ENCODE measurements at regions not wholly inside any gene's neighbourhood (a gene's known extent, or its start where the extent isn't known, plus 50 kb on each side); places are given as distances from the start of the nearest gene placed in this dataset.
A peak's percentile ranks its signal among the peaks of the same experiment; 100 is the strongest.

- H3K27me3 Mint-ChIP-seq: peaks cover 0 to 2% of the 10 kb centered on the region in 2 donors
- H3K4me3 ChIP-seq (ENCODE audit: low read length in 2 of 2): no peak overlapping the region
- intact Hi-C loops (cut with micrococcal nuclease): no loop called here
- CTCF ChIA-PET (ENCODE audit: partially characterized antibody): no interaction called here
- no peak for DNase-seq
- H3K9me3 Mint-ChIP-seq: peaks cover 0 to 2% (median 0%) of the 10 kb centered on the region in 8 donors
- no peaks in the 10 kb centered on the region for H3K36me3 ChIP-seq (ENCODE audit: insufficient read depth, low read length)
- no peaks in the 10 kb centered on the region for H3K4me1 Mint-ChIP-seq
- no peaks in the 10 kb centered on the region for H3K27me3 ChIP-seq (ENCODE audit: insufficient read depth, low read length)
- H3K9me3 ChIP-seq (ENCODE audit: control insufficient read depth in 1 of 2, low read length in 2 of 2): no peaks in the 10 kb centered on the region
- POLR2A ChIA-PET (ENCODE audit: partially characterized antibody): no interaction called here
- no peak overlapping the region for H3K4me3 Mint-ChIP-seq
- H3K36me3 Mint-ChIP-seq: no peaks in the 10 kb centered on the region
- no peak overlapping the region for H3K27ac Mint-ChIP-seq
- no peaks in the 10 kb centered on the region for H3K4me1 ChIP-seq (ENCODE audit: insufficient read depth, low read length)
- no peak overlapping the region for H3K27ac ChIP-seq (ENCODE audit: low read depth, low read length)
Observed at GRCh38 chr6:21947731-21948386, 349.0 kb downstream of the PRL start.

GRCh38 chr6:21949211-21949801 lies 347.5 kb downstream of the PRL start:
- Histone ChIP-seq H3K4me1 (ENCODE audit: insufficient read depth, low read length) (no peaks in the 10 kb centered on the region), H3K27me3 (ENCODE audit: insufficient read depth, low read length) (no peaks in the 10 kb centered on the region), H3K4me3 (ENCODE audit: low read length in 2 of 2) (no peak overlapping the region), H3K27ac (ENCODE audit: low read depth, low read length) (no peak overlapping the region), H3K36me3 (ENCODE audit: insufficient read depth, low read length) (no peaks in the 10 kb centered on the region), H3K9me3 (ENCODE audit: control insufficient read depth in 1 of 2, low read length in 2 of 2) (no peaks in the 10 kb centered on the region)
- Mint-ChIP-seq H3K4me3 (no peak overlapping the region), H3K36me3 (no peaks in the 10 kb centered on the region), H3K4me1 (no peaks in the 10 kb centered on the region), H3K27ac (no peak overlapping the region), H3K9me3 (peaks cover 0 to 2% (median 0%) of the 10 kb centered on the region in 8 donors), H3K27me3 (peaks cover 0 to 2% of the 10 kb centered on the region in 2 donors)
- DNase-seq: no peak
- ChIA-PET POLR2A (ENCODE audit: partially characterized antibody) (no interaction called here), CTCF (ENCODE audit: partially characterized antibody) (no interaction called here)
- intact Hi-C loops (cut with micrococcal nuclease): no loop called here

GRCh38 chr6:21952367-21952766 lies 344.5 kb downstream of the PRL start:
- Histone ChIP-seq H3K27me3 (ENCODE audit: insufficient read depth, low read length) (no peaks in the 10 kb centered on the region), H3K4me3 (ENCODE audit: low read length in 2 of 2) (no peak overlapping the region), H3K27ac (ENCODE audit: low read depth, low read length) (no peak overlapping the region), H3K9me3 (ENCODE audit: control insufficient read depth in 1 of 2, low read length in 2 of 2) (no peaks in the 10 kb centered on the region), H3K4me1 (ENCODE audit: insufficient read depth, low read length) (no peaks in the 10 kb centered on the region), H3K36me3 (ENCODE audit: insufficient read depth, low read length) (no peaks in the 10 kb centered on the region)
- Mint-ChIP-seq H3K9me3 (peaks cover 0 to 2% (median 0%) of the 10 kb centered on the region in 8 donors), H3K36me3 (no peaks in the 10 kb centered on the region), H3K4me3 (no peak overlapping the region), H3K27me3 (peaks cover 0 to 2% of the 10 kb centered on the region in 2 donors), H3K4me1 (no peaks in the 10 kb centered on the region), H3K27ac (no peak overlapping the region)
- ChIA-PET CTCF (ENCODE audit: partially characterized antibody) (no interaction called here), POLR2A (ENCODE audit: partially characterized antibody) (no interaction called here)
- no peak for DNase-seq
- intact Hi-C loops (cut with micrococcal nuclease): no loop called here

- peaks cover 0 to 3% of the 10 kb centered on the region in 2 donors for H3K27me3 Mint-ChIP-seq
- DNase-seq: no peak
- peak overlapping the region in 1 of 8 donors; percentile 33 for H3K4me3 Mint-ChIP-seq
- intact Hi-C loops (cut with micrococcal nuclease): no loop called here
- ChIA-PET POLR2A (ENCODE audit: partially characterized antibody) (no interaction called here), CTCF (ENCODE audit: partially characterized antibody) (no interaction called here)
- H3K4me1 Mint-ChIP-seq: no peaks in the 10 kb centered on the region
- H3K36me3 Mint-ChIP-seq: no peaks in the 10 kb centered on the region
- no peaks in the 10 kb centered on the region for H3K27me3 ChIP-seq (ENCODE audit: insufficient read depth, low read length)
- no peak overlapping the region for H3K4me3 ChIP-seq (ENCODE audit: low read length in 2 of 2)
- no peak overlapping the region for H3K27ac ChIP-seq (ENCODE audit: low read depth, low read length)
- no peak overlapping the region for H3K27ac Mint-ChIP-seq
- no peaks in the 10 kb centered on the region for H3K36me3 ChIP-seq (ENCODE audit: insufficient read depth, low read length)
- H3K9me3 Mint-ChIP-seq: peaks cover 0 to 2% (median 0%) of the 10 kb centered on the region in 8 donors
- no peaks in the 10 kb centered on the region for H3K4me1 ChIP-seq (ENCODE audit: insufficient read depth, low read length)
- no peaks in the 10 kb centered on the region for H3K9me3 ChIP-seq (ENCODE audit: control insufficient read depth in 1 of 2, low read length in 2 of 2)
Observed at GRCh38 chr6:21953831-21954801, 342.7 kb downstream of the PRL start.

GRCh38 chr6:21955053-21955595 lies 341.7 kb downstream of the PRL start:
- Mint-ChIP-seq H3K27me3 (peaks cover 0 to 3% of the 10 kb centered on the region in 2 donors), H3K9me3 (peaks cover 0 to 2% (median 0%) of the 10 kb centered on the region in 8 donors), H3K27ac (no peak overlapping the region), H3K4me1 (no peaks in the 10 kb centered on the region), H3K36me3 (no peaks in the 10 kb centered on the region), H3K4me3 (no peak overlapping the region)
- CTCF ChIA-PET (ENCODE audit: partially characterized antibody): no interaction called here
- no peaks in the 10 kb centered on the region for H3K27me3 ChIP-seq (ENCODE audit: insufficient read depth, low read length)
- no peaks in the 10 kb centered on the region for H3K36me3 ChIP-seq (ENCODE audit: insufficient read depth, low read length)
- POLR2A ChIA-PET (ENCODE audit: partially characterized antibody): no interaction called here
- no peak overlapping the region for H3K27ac ChIP-seq (ENCODE audit: low read depth, low read length)
- intact Hi-C loops (cut with micrococcal nuclease): no loop called here
- no peaks in the 10 kb centered on the region for H3K4me1 ChIP-seq (ENCODE audit: insufficient read depth, low read length)
- no peak for DNase-seq
- H3K9me3 ChIP-seq (ENCODE audit: control insufficient read depth in 1 of 2, low read length in 2 of 2): no peaks in the 10 kb centered on the region
- no peak overlapping the region for H3K4me3 ChIP-seq (ENCODE audit: low read length in 2 of 2)

GRCh38 chr6:21955951-21956350 lies 340.9 kb downstream of the PRL start:
- no peaks in the 10 kb centered on the region for H3K36me3 Mint-ChIP-seq
- H3K4me1 Mint-ChIP-seq: no peaks in the 10 kb centered on the region
- Histone ChIP-seq H3K4me1 (ENCODE audit: insufficient read depth, low read length) (no peaks in the 10 kb centered on the region), H3K4me3 (ENCODE audit: low read length in 2 of 2) (no peak overlapping the region), H3K36me3 (ENCODE audit: insufficient read depth, low read length) (no peaks in the 10 kb centered on the region), H3K9me3 (ENCODE audit: control insufficient read depth in 1 of 2, low read length in 2 of 2) (no peaks in the 10 kb centered on the region), H3K27me3 (ENCODE audit: insufficient read depth, low read length) (no peaks in the 10 kb centered on the region), H3K27ac (ENCODE audit: low read depth, low read length) (no peak overlapping the region)
- ChIA-PET CTCF (ENCODE audit: partially characterized antibody) (no interaction called here), POLR2A (ENCODE audit: partially characterized antibody) (no interaction called here)
- intact Hi-C loops (cut with micrococcal nuclease): no loop called here
- no peak overlapping the region for H3K27ac Mint-ChIP-seq
- DNase-seq: no peak
- H3K9me3 Mint-ChIP-seq: peaks cover 0 to 2% (median 0%) of the 10 kb centered on the region in 8 donors
- no peak overlapping the region for H3K4me3 Mint-ChIP-seq
- peaks cover 0 to 3% of the 10 kb centered on the region in 2 donors for H3K27me3 Mint-ChIP-seq

GRCh38 chr6:21958428-21958827 lies 338.4 kb downstream of the PRL start:
- H3K4me3 ChIP-seq (ENCODE audit: low read length in 2 of 2): no peak overlapping the region
- no peaks in the 10 kb centered on the region for H3K27me3 ChIP-seq (ENCODE audit: insufficient read depth, low read length)
- peaks cover 0 to 4% (median 0%) of the 10 kb centered on the region in 8 donors for H3K9me3 Mint-ChIP-seq
- H3K27me3 Mint-ChIP-seq: peaks cover 0 to 3% of the 10 kb centered on the region in 2 donors
- H3K36me3 Mint-ChIP-seq: no peaks in the 10 kb centered on the region
- H3K36me3 ChIP-seq (ENCODE audit: insufficient read depth, low read length): no peaks in the 10 kb centered on the region
- CTCF ChIA-PET (ENCODE audit: partially characterized antibody): no interaction called here
- POLR2A ChIA-PET (ENCODE audit: partially characterized antibody): no interaction called here
- intact Hi-C loops (cut with micrococcal nuclease): no loop called here
- no peak for DNase-seq
- no peaks in the 10 kb centered on the region for H3K9me3 ChIP-seq (ENCODE audit: control insufficient read depth in 1 of 2, low read length in 2 of 2)
- H3K4me1 ChIP-seq (ENCODE audit: insufficient read depth, low read length): no peaks in the 10 kb centered on the region
- H3K27ac ChIP-seq (ENCODE audit: low read depth, low read length): no peak overlapping the region
- H3K4me3 Mint-ChIP-seq: no peak overlapping the region
- H3K27ac Mint-ChIP-seq: no peak overlapping the region
- no peaks in the 10 kb centered on the region for H3K4me1 Mint-ChIP-seq
